HG03439 (cell line): ENCODE measurements at regions not wholly inside any gene's neighbourhood (a gene's known extent, or its start where the extent isn't known, plus 50 kb on each side); places are given as distances from the start of the nearest gene placed in this dataset.

Experiments used
- ATAC-seq: cut with Tn5 transposase; IDR thresholded peaks from one replicate; pipeline ENCODE4 v1.9.1; 2021; ENCODE audit warnings: mild to moderate bottlenecking, moderate library complexity; ENCODE audit not compliant: unreplicated experiment

- ATAC-seq = no peak
Observed at GRCh38 chr11:39145346-39145745, 2314.1 kb downstream of the LRRC4C start.

- no peak for ATAC-seq
Observed at GRCh38 chr11:39144351-39145130, 2314.9 kb downstream of the LRRC4C start.

GRCh38 chr11:39139581-39139980, 2319.9 kb downstream of the LRRC4C start:
- ATAC-seq = no peak

- no peak for ATAC-seq
Observed at GRCh38 chr11:39120890-39121289, 2338.6 kb downstream of the LRRC4C start.

- no peak for ATAC-seq
Observed at GRCh38 chr11:39113606-39114005, 2345.8 kb downstream of the LRRC4C start.

GRCh38 chr11:39102236-39102635, 2357.2 kb downstream of the LRRC4C start:
- no peak for ATAC-seq

GRCh38 chr11:39078465-39078864, 2381.0 kb downstream of the LRRC4C start:
- no peak for ATAC-seq

- no peak for ATAC-seq
Observed at GRCh38 chr11:39037611-39038010, 2421.8 kb downstream of the LRRC4C start.

GRCh38 chr11:39036021-39036420, 2423.4 kb downstream of the LRRC4C start:
- ATAC-seq = no peak

GRCh38 chr11:39021539-39021938, 2423.5 kb upstream of the RAG2 start:
- ATAC-seq = no peak

GRCh38 chr11:39011797-39012196, 2413.8 kb upstream of the RAG2 start:
- ATAC-seq = no peak

GRCh38 chr11:38990841-38991240, 2392.8 kb upstream of the RAG2 start:
- ATAC-seq = no peak

- no peak for ATAC-seq
Observed at GRCh38 chr11:38990139-38990538, 2392.1 kb upstream of the RAG2 start.

- ATAC-seq = no peak
Observed at GRCh38 chr11:38988908-38989307, 2390.9 kb upstream of the RAG2 start.

GRCh38 chr11:38972220-38972619, 2374.2 kb upstream of the RAG2 start:
- no peak for ATAC-seq

GRCh38 chr11:38971141-38971540, 2373.1 kb upstream of the RAG2 start:
- ATAC-seq = no peak

- ATAC-seq = no peak
Observed at GRCh38 chr11:38968951-38969350, 2370.9 kb upstream of the RAG2 start.

- no peak for ATAC-seq
Observed at GRCh38 chr11:38952698-38953097, 2354.7 kb upstream of the RAG2 start.

GRCh38 chr11:38950867-38951266, 2352.8 kb upstream of the RAG2 start:
- ATAC-seq = no peak

- ATAC-seq = no peak
Observed at GRCh38 chr11:38948392-38948791, 2350.4 kb upstream of the RAG2 start.

GRCh38 chr11:38937709-38938108, 2339.7 kb upstream of the RAG2 start:
- no peak for ATAC-seq

- no peak for ATAC-seq
Observed at GRCh38 chr11:38935941-38936340, 2337.9 kb upstream of the RAG2 start.

- ATAC-seq = no peak
Observed at GRCh38 chr11:38927993-38928392, 2330.0 kb upstream of the RAG2 start.
